ENCODE measurements at regions not wholly inside any gene's neighbourhood (a gene's known extent, or its start where the extent isn't known, plus 50 kb on each side); places are given as distances from the start of the nearest gene placed in this dataset.
A peak's percentile ranks its signal among the peaks of the same experiment; 100 is the strongest.
"Not testable (repeated sequence)": the region's sequence is repeated elsewhere in the genome, so short reads cannot be mapped to it uniquely, and the experiment has no call there.

- no peak for DNase-seq (ENCODE audit: low read depth)
These were observed 204.5 kb upstream of the CMC1 start for GRCh38 chr3:28036599-28037575.

- DNase-seq (ENCODE audit: low read depth) = no peak
These were observed 202.2 kb upstream of the CMC1 start for GRCh38 chr3:28039234-28039633.

GRCh38 chr3:28039829-28040228, 201.6 kb upstream of the CMC1 start:
- DNase-seq (ENCODE audit: low read depth) = no peak

- DNase-seq (ENCODE audit: low read depth) = no peak
These were observed 199.3 kb upstream of the CMC1 start for GRCh38 chr3:28042095-28042635.

- DNase-seq (ENCODE audit: low read depth) = no peak
These were observed 198.7 kb upstream of the CMC1 start for GRCh38 chr3:28042707-28043106.

GRCh38 chr3:28050120-28050519, 191.3 kb upstream of the CMC1 start:
- DNase-seq (ENCODE audit: low read depth) = no peak

GRCh38 chr3:28050885-28051284, 190.5 kb upstream of the CMC1 start:
- DNase-seq (ENCODE audit: low read depth) = peak; percentile 16

- no peak for DNase-seq (ENCODE audit: low read depth)
These were observed 187.7 kb upstream of the CMC1 start for GRCh38 chr3:28053759-28054158.

GRCh38 chr3:28056806-28057205, 184.6 kb upstream of the CMC1 start:
- DNase-seq (ENCODE audit: low read depth) = no peak

- DNase-seq (ENCODE audit: low read depth) = no peak
These were observed 183.9 kb upstream of the CMC1 start for GRCh38 chr3:28057539-28057938.

GRCh38 chr3:28059199-28059598, 182.2 kb upstream of the CMC1 start:
- not testable (repeated sequence) for DNase-seq (ENCODE audit: low read depth)

GRCh38 chr3:28066020-28066419, 175.4 kb upstream of the CMC1 start:
- no peak for DNase-seq (ENCODE audit: low read depth)

GRCh38 chr3:28067014-28067413, 174.4 kb upstream of the CMC1 start:
- DNase-seq (ENCODE audit: low read depth) = no peak

- DNase-seq (ENCODE audit: low read depth) = no peak
These were observed 173.1 kb upstream of the CMC1 start for GRCh38 chr3:28068342-28068741.

GRCh38 chr3:28069438-28069837, 172.0 kb upstream of the CMC1 start:
- no peak for DNase-seq (ENCODE audit: low read depth)

- no peak for DNase-seq (ENCODE audit: low read depth)
These were observed 165.2 kb upstream of the CMC1 start for GRCh38 chr3:28076246-28076645.

GRCh38 chr3:28077572-28077971, 163.8 kb upstream of the CMC1 start:
- no peak for DNase-seq (ENCODE audit: low read depth)

GRCh38 chr3:28078536-28078935, 162.9 kb upstream of the CMC1 start:
- no peak for DNase-seq (ENCODE audit: low read depth)

- no peak for DNase-seq (ENCODE audit: low read depth)
These were observed 160.7 kb upstream of the CMC1 start for GRCh38 chr3:28080716-28081115.

GRCh38 chr3:28081533-28081947, 159.9 kb upstream of the CMC1 start:
- DNase-seq (ENCODE audit: low read depth) = no peak

GRCh38 chr3:28087591-28087990, 153.8 kb upstream of the CMC1 start:
- no peak for DNase-seq (ENCODE audit: low read depth)

- no peak for DNase-seq (ENCODE audit: low read depth)
These were observed 152.4 kb upstream of the CMC1 start for GRCh38 chr3:28088811-28089526.

GRCh38 chr3:28089527-28089897, 151.9 kb upstream of the CMC1 start:
- DNase-seq (ENCODE audit: low read depth) = no peak
